ENCODE measurements at regions not wholly inside any gene's neighbourhood (a gene's known extent, or its start where the extent isn't known, plus 50 kb on each side); places are given as distances from the start of the nearest gene placed in this dataset.
"Not testable (repeated sequence)": the region's sequence is repeated elsewhere in the genome, so short reads cannot be mapped to it uniquely, and the experiment has no call there.

- H3K4me3 ChIP-seq (ENCODE audit: control insufficient read depth in 1 of 2, extremely low read depth in 1 of 2, low read length in 1 of 2); H3K27ac Mint-ChIP-seq; ATAC-seq (replicated peaks in 1 of 4); H3K27me3 ChIP-seq (replicated peaks in 1 of 2; ENCODE audit: control insufficient read depth in 2 of 2, extremely low read depth in 1 of 2, insufficient read depth in 2 of 2, low read length in 1 of 2); H3K4me3 Mint-ChIP-seq; POLR2A ChIA-PET; H3K4me1 Mint-ChIP-seq; H3K36me3 ChIP-seq (ENCODE audit: control insufficient read depth in 2 of 2, extremely low read depth in 1 of 2, insufficient read depth in 1 of 2, low read length in 1 of 2); H3K27ac ChIP-seq (ENCODE audit: low read length); DNase-seq; H3K36me3 Mint-ChIP-seq; H3K4me1 ChIP-seq (ENCODE audit: control insufficient read depth in 1 of 2, extremely low read depth in 1 of 2, insufficient read depth in 2 of 2, low read length in 2 of 2); H3K9me3 ChIP-seq; H3K9me3 Mint-ChIP-seq; CTCF ChIA-PET: not testable (repeated sequence)
- peaks cover 8 to 17% of the 10 kb centered on the region in 2 donors for H3K27me3 Mint-ChIP-seq
- no CpG with 5 or more reads among the region's 1 CpG for WGBS (ENCODE audit: insufficient coverage)
Measured at GRCh38 chr2:136680079-136680478, 85.3 kb upstream of the THSD7B start.

- no peaks in the 10 kb centered on the region for H3K27me3 ChIP-seq (replicated peaks in 1 of 2; ENCODE audit: control insufficient read depth in 2 of 2, extremely low read depth in 1 of 2, insufficient read depth in 2 of 2, low read length in 1 of 2)
- CTCF ChIA-PET, result interaction anchor here in 1 of 2 donors (0.7 kb wide), 1 partner anchor 243 kb away, joined by 5 read pairs; no protein-coding TSS in a partner anchor
- no peaks in the 10 kb centered on the region for H3K36me3 Mint-ChIP-seq
- no peaks in the 10 kb centered on the region for H3K4me1 ChIP-seq (ENCODE audit: control insufficient read depth in 1 of 2, extremely low read depth in 1 of 2, insufficient read depth in 2 of 2, low read length in 2 of 2)
- H3K4me3 Mint-ChIP-seq, result no peak overlapping the region
- DNase-seq, result no peak
- no peak overlapping the region for H3K4me3 ChIP-seq (ENCODE audit: control insufficient read depth in 1 of 2, extremely low read depth in 1 of 2, low read length in 1 of 2)
- no peak overlapping the region for H3K27ac Mint-ChIP-seq
- no peak overlapping the region for H3K27ac ChIP-seq (ENCODE audit: low read length)
- POLR2A ChIA-PET, result interaction anchor here in 1 of 2 donors (0.5 kb wide), 1 partner anchor 1686 kb away, joined by 5 read pairs; no protein-coding TSS in a partner anchor
- no peaks in the 10 kb centered on the region for H3K9me3 ChIP-seq
- no peak for ATAC-seq (replicated peaks in 1 of 4)
- WGBS (ENCODE audit: insufficient coverage), result 48% methylated on average over 2 of the region's 3 CpGs
- no peaks in the 10 kb centered on the region for H3K36me3 ChIP-seq (ENCODE audit: control insufficient read depth in 2 of 2, extremely low read depth in 1 of 2, insufficient read depth in 1 of 2, low read length in 1 of 2)
- no peaks in the 10 kb centered on the region for H3K4me1 Mint-ChIP-seq
- H3K9me3 Mint-ChIP-seq, result no peaks in the 10 kb centered on the region
- peaks cover 0 to 4% of the 10 kb centered on the region in 2 donors for H3K27me3 Mint-ChIP-seq
Measured at GRCh38 chr2:136665736-136666135, 99.6 kb upstream of the THSD7B start.

GRCh38 chr2:136664713-136665405 lies 100.5 kb upstream of the THSD7B start:
- no peak overlapping the region for H3K27ac ChIP-seq (ENCODE audit: low read length)
- no peaks in the 10 kb centered on the region for H3K36me3 Mint-ChIP-seq
- no peak for DNase-seq
- no peaks in the 10 kb centered on the region for H3K9me3 ChIP-seq
- no peaks in the 10 kb centered on the region for H3K4me1 Mint-ChIP-seq
- H3K4me3 Mint-ChIP-seq, result no peak overlapping the region
- H3K9me3 Mint-ChIP-seq, result peaks cover 0 to under 1% (median 0%) of the 10 kb centered on the region in 3 donors
- no peak for ATAC-seq (replicated peaks in 1 of 4)
- no peak overlapping the region for H3K4me3 ChIP-seq (ENCODE audit: control insufficient read depth in 1 of 2, extremely low read depth in 1 of 2, low read length in 1 of 2)
- ChIA-PET POLR2A (no interaction called here), CTCF (interaction anchor here in 1 of 2 donors (0.6 kb wide), 1 partner anchor 20 kb away, joined by 7 read pairs; no protein-coding TSS in a partner anchor)
- WGBS (ENCODE audit: insufficient coverage), result no CpG with 5 or more reads among the region's 10 CpGs
- H3K27ac Mint-ChIP-seq, result no peak overlapping the region
- H3K27me3 ChIP-seq (replicated peaks in 1 of 2; ENCODE audit: control insufficient read depth in 2 of 2, extremely low read depth in 1 of 2, insufficient read depth in 2 of 2, low read length in 1 of 2), result no peaks in the 10 kb centered on the region
- peaks cover under 1 to 5% of the 10 kb centered on the region in 2 donors for H3K27me3 Mint-ChIP-seq
- H3K36me3 ChIP-seq (ENCODE audit: control insufficient read depth in 2 of 2, extremely low read depth in 1 of 2, insufficient read depth in 1 of 2, low read length in 1 of 2), result no peaks in the 10 kb centered on the region
- H3K4me1 ChIP-seq (ENCODE audit: control insufficient read depth in 1 of 2, extremely low read depth in 1 of 2, insufficient read depth in 2 of 2, low read length in 2 of 2), result no peaks in the 10 kb centered on the region

GRCh38 chr2:136658201-136658600 lies 107.1 kb upstream of the THSD7B start:
- Mint-ChIP-seq H3K27me3 (peaks cover 9 to 21% of the 10 kb centered on the region in 2 donors), H3K27ac (no peak overlapping the region), H3K4me1 (no peaks in the 10 kb centered on the region)

GRCh38 chr2:136653861-136654260 lies 111.5 kb upstream of the THSD7B start:
- H3K27ac Mint-ChIP-seq, result no peak overlapping the region
- DNase-seq (no peak), ATAC-seq (replicated peaks in 1 of 4) (no peak)
- no peaks in the 10 kb centered on the region for H3K4me1 Mint-ChIP-seq
- H3K9me3 Mint-ChIP-seq, result peaks cover 0 to 5% (median 0%) of the 10 kb centered on the region in 3 donors
- H3K27ac ChIP-seq (ENCODE audit: low read length), result no peak overlapping the region
- ChIA-PET POLR2A (no interaction called here), CTCF (no interaction called here)
- no peaks in the 10 kb centered on the region for H3K4me1 ChIP-seq (ENCODE audit: control insufficient read depth in 1 of 2, extremely low read depth in 1 of 2, insufficient read depth in 2 of 2, low read length in 2 of 2)
- H3K36me3 Mint-ChIP-seq, result no peaks in the 10 kb centered on the region
- H3K9me3 ChIP-seq, result no peaks in the 10 kb centered on the region
- no peaks in the 10 kb centered on the region for H3K36me3 ChIP-seq (ENCODE audit: control insufficient read depth in 2 of 2, extremely low read depth in 1 of 2, insufficient read depth in 1 of 2, low read length in 1 of 2)
- H3K27me3 ChIP-seq (replicated peaks in 1 of 2; ENCODE audit: control insufficient read depth in 2 of 2, extremely low read depth in 1 of 2, insufficient read depth in 2 of 2, low read length in 1 of 2), result no peaks in the 10 kb centered on the region
- H3K4me3 Mint-ChIP-seq, result no peak overlapping the region
- H3K27me3 Mint-ChIP-seq, result peaks cover 9 to 15% of the 10 kb centered on the region in 2 donors
- no CpG with 5 or more reads among the region's 2 CpGs for WGBS (ENCODE audit: insufficient coverage)
- H3K4me3 ChIP-seq (ENCODE audit: control insufficient read depth in 1 of 2, extremely low read depth in 1 of 2, low read length in 1 of 2), result no peak overlapping the region

More at GRCh38 chr2:136658201-136658600, 107.1 kb upstream of the THSD7B start:
- ChIA-PET POLR2A (no interaction called here), CTCF (no interaction called here)
- no peaks in the 10 kb centered on the region for H3K4me1 ChIP-seq (ENCODE audit: control insufficient read depth in 1 of 2, extremely low read depth in 1 of 2, insufficient read depth in 2 of 2, low read length in 2 of 2)
- DNase-seq (no peak), ATAC-seq (replicated peaks in 1 of 4) (no peak)
- Mint-ChIP-seq H3K36me3 (no peaks in the 10 kb centered on the region), H3K9me3 (peaks cover 0 to 8% (median 0%) of the 10 kb centered on the region in 3 donors), H3K4me3 (no peak overlapping the region)
- peaks cover 0 to 3% of the 10 kb centered on the region in 2 experiments for H3K27me3 ChIP-seq (replicated peaks in 1 of 2; ENCODE audit: control insufficient read depth in 2 of 2, extremely low read depth in 1 of 2, insufficient read depth in 2 of 2, low read length in 1 of 2)
- no peaks in the 10 kb centered on the region for H3K9me3 ChIP-seq
- WGBS (ENCODE audit: insufficient coverage), result 78% methylated on average over 1 of the region's 1 CpG
- H3K27ac ChIP-seq (ENCODE audit: low read length), result no peak overlapping the region
- H3K36me3 ChIP-seq (ENCODE audit: control insufficient read depth in 2 of 2, extremely low read depth in 1 of 2, insufficient read depth in 1 of 2, low read length in 1 of 2), result no peaks in the 10 kb centered on the region
- H3K4me3 ChIP-seq (ENCODE audit: control insufficient read depth in 1 of 2, extremely low read depth in 1 of 2, low read length in 1 of 2), result no peak overlapping the region

- Mint-ChIP-seq H3K27me3 (peaks cover 10 to 12% of the 10 kb centered on the region in 2 donors), H3K36me3 (no peaks in the 10 kb centered on the region), H3K4me3 (no peak overlapping the region), H3K27ac (no peak overlapping the region), H3K4me1 (no peaks in the 10 kb centered on the region), H3K9me3 (no peaks in the 10 kb centered on the region)
- H3K9me3 ChIP-seq, result no peaks in the 10 kb centered on the region
- peaks cover 0 to 3% of the 10 kb centered on the region in 2 experiments for H3K27me3 ChIP-seq (replicated peaks in 1 of 2; ENCODE audit: control insufficient read depth in 2 of 2, extremely low read depth in 1 of 2, insufficient read depth in 2 of 2, low read length in 1 of 2)
- no peaks in the 10 kb centered on the region for H3K36me3 ChIP-seq (ENCODE audit: control insufficient read depth in 2 of 2, extremely low read depth in 1 of 2, insufficient read depth in 1 of 2, low read length in 1 of 2)
- no peak overlapping the region for H3K27ac ChIP-seq (ENCODE audit: low read length)
- ChIA-PET CTCF (no interaction called here), POLR2A (no interaction called here)
- no peaks in the 10 kb centered on the region for H3K4me1 ChIP-seq (ENCODE audit: control insufficient read depth in 1 of 2, extremely low read depth in 1 of 2, insufficient read depth in 2 of 2, low read length in 2 of 2)
- no peak overlapping the region for H3K4me3 ChIP-seq (ENCODE audit: control insufficient read depth in 1 of 2, extremely low read depth in 1 of 2, low read length in 1 of 2)
- no peak for ATAC-seq (replicated peaks in 1 of 4)
- no peak for DNase-seq
- 60% methylated on average over 1 of the region's 3 CpGs for WGBS (ENCODE audit: insufficient coverage)
Measured at GRCh38 chr2:136651456-136652010, 113.8 kb upstream of the THSD7B start.

All from T-cell (primary cell).